HEK293T (cell line): ENCODE measurements at regions not wholly inside any gene's neighbourhood (a gene's known extent, or its start where the extent isn't known, plus 50 kb on each side); places are given as distances from the start of the nearest gene placed in this dataset.

Experiments used
- BHLHE40 ChIP-seq: fragments of 450-650 bp; IDR thresholded peaks from 2 replicates; pipeline ENCODE4 v1.6.1; 2016; ENCODE audit warnings: mild to moderate bottlenecking, moderate library complexity, borderline replicate concordance
- FOXA1 ChIP-seq: fragments of 450-650 bp; IDR thresholded peaks from 2 replicates; pipeline ENCODE4 v1.6.1; 2016; ENCODE audit warnings: mild to moderate bottlenecking
- FOXK2 ChIP-seq: fragments of 450-650 bp; IDR thresholded peaks from 2 replicates; pipeline ENCODE4 v1.6.1; 2016; ENCODE audit warnings: mild to moderate bottlenecking
- FOXM1 ChIP-seq: fragments of 450-650 bp; IDR thresholded peaks from 2 replicates; pipeline ENCODE4 v1.6.1; 2017; ENCODE audit warnings: mild to moderate bottlenecking, borderline replicate concordance
- HDGF ChIP-seq: fragments of 450-650 bp; IDR thresholded peaks from 2 replicates; pipeline ENCODE4 v1.6.1; 2017; ENCODE audit warnings: antibody characterized with exemption, borderline replicate concordance
- SP1 ChIP-seq: fragments of 450-650 bp; IDR thresholded peaks from 2 replicates; pipeline ENCODE4 v1.6.1; 2017
- SUZ12 ChIP-seq: fragments of 450-650 bp; IDR thresholded peaks from 2 replicates; pipeline ENCODE4 v1.6.1; 2016; ENCODE audit warnings: mild to moderate bottlenecking
- TARDBP ChIP-seq: fragments of 450-650 bp; IDR thresholded peaks from 2 replicates; pipeline ENCODE4 v1.6.1; 2016
- ZNF384 ChIP-seq: fragments of 450-650 bp; IDR thresholded peaks from 2 replicates; pipeline ENCODE4 v1.6.1; 2016

GRCh38 chr11:127379686-127380085, 379.1 kb upstream of the KIRREL3 start:
- TF ChIP-seq FOXA1 (no peak), SP1 (no peak), TARDBP (no peak), HDGF (no peak), SUZ12 (no peak), FOXM1 (no peak), BHLHE40 (no peak), FOXK2 (no peak), ZNF384 (no peak)
